ENCODE measurements at regions not wholly inside any gene's neighbourhood (a gene's known extent, or its start where the extent isn't known, plus 50 kb on each side); places are given as distances from the start of the nearest gene placed in this dataset.
"Not testable (repeated sequence)": the region's sequence is repeated elsewhere in the genome, so short reads cannot be mapped to it uniquely, and the experiment has no call there.

DNA sequence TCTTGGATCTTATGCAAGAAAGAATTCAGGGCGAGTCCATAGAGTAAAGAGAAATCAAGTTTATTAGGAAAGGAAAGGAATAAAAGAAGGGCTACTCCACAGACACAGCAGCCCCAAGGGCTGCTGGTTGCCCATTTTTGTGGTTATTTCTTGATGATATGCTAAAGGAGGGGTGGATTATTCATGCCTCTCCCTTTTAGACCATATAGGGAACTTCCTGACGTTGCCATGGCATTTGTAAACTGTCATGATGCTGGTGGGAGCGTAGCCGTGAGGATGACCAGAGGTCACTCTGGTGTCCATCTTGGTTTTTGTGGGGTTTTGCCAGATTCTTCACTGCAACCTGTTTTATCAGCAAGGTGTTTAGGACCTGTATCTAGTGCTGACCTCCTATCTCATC lies 115.4 kb upstream of the CARD11 start:
- H3K4me3 ChIP-seq, result no peak overlapping the region
- no peaks in the 10 kb centered on the region for H3K36me3 ChIP-seq (ENCODE audit: low read depth)
- TF ChIP-seq, protein P1, sequence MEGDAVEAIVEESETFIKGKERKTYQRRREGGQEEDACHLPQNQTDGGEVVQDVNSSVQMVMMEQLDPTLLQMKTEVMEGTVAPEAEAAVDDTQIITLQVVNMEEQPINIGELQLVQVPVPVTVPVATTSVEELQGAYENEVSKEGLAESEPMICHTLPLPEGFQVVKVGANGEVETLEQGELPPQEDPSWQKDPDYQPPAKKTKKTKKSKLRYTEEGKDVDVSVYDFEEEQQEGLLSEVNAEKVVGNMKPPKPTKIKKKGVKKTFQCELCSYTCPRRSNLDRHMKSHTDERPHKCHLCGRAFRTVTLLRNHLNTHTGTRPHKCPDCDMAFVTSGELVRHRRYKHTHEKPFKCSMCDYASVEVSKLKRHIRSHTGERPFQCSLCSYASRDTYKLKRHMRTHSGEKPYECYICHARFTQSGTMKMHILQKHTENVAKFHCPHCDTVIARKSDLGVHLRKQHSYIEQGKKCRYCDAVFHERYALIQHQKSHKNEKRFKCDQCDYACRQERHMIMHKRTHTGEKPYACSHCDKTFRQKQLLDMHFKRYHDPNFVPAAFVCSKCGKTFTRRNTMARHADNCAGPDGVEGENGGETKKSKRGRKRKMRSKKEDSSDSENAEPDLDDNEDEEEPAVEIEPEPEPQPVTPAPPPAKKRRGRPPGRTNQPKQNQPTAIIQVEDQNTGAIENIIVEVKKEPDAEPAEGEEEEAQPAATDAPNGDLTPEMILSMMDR (IDR thresholded peaks at IDR 0.05), result no peak
- intact Hi-C loops (cut with DNase I, micrococcal nuclease), result loop anchor here in 1 of 2 donors (10.0 kb wide), 1 partner anchor 294 kb away; no protein-coding TSS in a partner anchor
- no peaks in the 10 kb centered on the region for H3K4me1 ChIP-seq (ENCODE audit: low read depth)
- no peak for ATAC-seq
- no peaks in the 10 kb centered on the region for H3K9me3 ChIP-seq
- DNase-seq, result no peak

GRCh38 chr7:3159445-3159844 lies 115.8 kb upstream of the CARD11 start:
- DNase-seq (no peak), ATAC-seq (peak; percentile 53)
- Histone ChIP-seq H3K4me1 (ENCODE audit: low read depth) (no peaks in the 10 kb centered on the region), H3K9me3 (no peaks in the 10 kb centered on the region), H3K36me3 (ENCODE audit: low read depth) (no peaks in the 10 kb centered on the region), H3K4me3 (no peak overlapping the region)
- TF ChIP-seq, protein P1 (IDR thresholded peaks at IDR 0.05), result no peak
- intact Hi-C loops (cut with DNase I, micrococcal nuclease), result loop anchor here in 1 of 2 donors (10.0 kb wide), 1 partner anchor 295 kb away; no protein-coding TSS in a partner anchor

DNA sequence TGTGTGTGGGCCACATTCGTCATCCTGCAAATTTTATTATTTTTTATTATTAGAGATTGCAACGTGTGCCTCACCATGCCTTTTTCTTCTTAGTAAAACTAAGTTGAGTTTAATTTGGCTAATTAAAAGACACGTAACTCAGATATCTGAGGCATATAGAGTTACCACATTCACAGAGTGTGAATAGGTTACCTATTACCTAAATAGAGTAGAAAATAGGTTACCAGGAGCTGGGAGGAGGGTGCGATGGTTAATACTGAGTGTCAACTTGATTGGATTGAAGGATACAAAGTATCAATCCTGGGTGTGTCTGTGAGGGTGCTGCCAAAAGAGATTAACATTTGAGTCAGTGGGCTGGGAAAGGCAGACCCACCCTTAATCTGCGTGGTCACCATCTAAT lies 116.3 kb upstream of the CARD11 start:
- intact Hi-C loops (cut with DNase I, micrococcal nuclease), result loop anchor here in 1 of 2 donors (10.0 kb wide), 1 partner anchor 295 kb away; no protein-coding TSS in a partner anchor
- H3K9me3 ChIP-seq; DNase-seq; ATAC-seq; H3K36me3 ChIP-seq (ENCODE audit: low read depth); H3K4me3 ChIP-seq; H3K4me1 ChIP-seq (ENCODE audit: low read depth): not testable (repeated sequence)

GRCh38 chr7:3162289-3162688 lies 118.6 kb upstream of the CARD11 start:
- Histone ChIP-seq H3K36me3 (ENCODE audit: low read depth) (no peaks in the 10 kb centered on the region), H3K4me1 (ENCODE audit: low read depth) (no peaks in the 10 kb centered on the region), H3K9me3 (no peaks in the 10 kb centered on the region), H3K4me3 (no peak overlapping the region)
- TF ChIP-seq, protein P1 (IDR thresholded peaks at IDR 0.05), result no peak
- DNase-seq (no peak), ATAC-seq (no peak)
- intact Hi-C loops (cut with DNase I, micrococcal nuclease), result no loop called here

GRCh38 chr7:3162798-3163197 lies 119.1 kb upstream of the CARD11 start:
- DNase-seq; H3K4me1 ChIP-seq (ENCODE audit: low read depth); H3K9me3 ChIP-seq; ATAC-seq; H3K4me3 ChIP-seq; intact Hi-C loops (cut with DNase I, micrococcal nuclease); H3K36me3 ChIP-seq (ENCODE audit: low read depth): not testable (repeated sequence)

- intact Hi-C loops (cut with DNase I, micrococcal nuclease), result no loop called here
- DNase-seq (no peak), ATAC-seq (no peak)
- TF ChIP-seq, protein P1 (IDR thresholded peaks at IDR 0.05), result no peak
- no peaks in the 10 kb centered on the region for H3K4me1 ChIP-seq (ENCODE audit: low read depth)
- no peaks in the 10 kb centered on the region for H3K36me3 ChIP-seq (ENCODE audit: low read depth)
- no peak overlapping the region for H3K4me3 ChIP-seq
- H3K9me3 ChIP-seq, result no peaks in the 10 kb centered on the region
Measured at GRCh38 chr7:3164380-3164792, 120.7 kb upstream of the CARD11 start.

All from mucosa of descending colon (tissue), 3 donors.